ENCODE measurements at regions not wholly inside any gene's neighbourhood (a gene's known extent, or its start where the extent isn't known, plus 50 kb on each side); places are given as distances from the start of the nearest gene placed in this dataset.

GRCh38 chr6:132934496-132934895 lies 120.1 kb downstream of the RPS12 start:
- TF ChIP-seq CTCF (IDR thresholded peaks at IDR 0.05) = no peak
- H3K9me3 ChIP-seq = no peaks in the 10 kb centered on the region
- intact Hi-C loops (cut with DNase I) = no loop called here
- ATAC-seq (no peak), DNase-seq (no peak)
- H3K4me3 ChIP-seq = no peak overlapping the region
- peaks cover 5% of the 10 kb centered on the region for H3K27me3 ChIP-seq (ENCODE audit: low read depth)
- no peaks in the 10 kb centered on the region for H3K4me1 ChIP-seq
- H3K36me3 ChIP-seq = no peaks in the 10 kb centered on the region
- H3K27ac ChIP-seq = no peak overlapping the region

GRCh38 chr6:132936646-132937045 lies 122.3 kb downstream of the RPS12 start:
- intact Hi-C loops (cut with DNase I) = no loop called here
- no peak for ATAC-seq
- no peaks in the 10 kb centered on the region for H3K4me1 ChIP-seq
- H3K36me3 ChIP-seq = no peaks in the 10 kb centered on the region
- no peaks in the 10 kb centered on the region for H3K9me3 ChIP-seq
- no peak overlapping the region for H3K27ac ChIP-seq
- H3K4me3 ChIP-seq = no peak overlapping the region
- DNase-seq = no peak
- H3K27me3 ChIP-seq (ENCODE audit: low read depth) = peaks cover 5% of the 10 kb centered on the region
- no peak for TF ChIP-seq CTCF (IDR thresholded peaks at IDR 0.05)

- H3K36me3 ChIP-seq = no peaks in the 10 kb centered on the region
- no peaks in the 10 kb centered on the region for H3K9me3 ChIP-seq
- DNase-seq (no peak), ATAC-seq (peak; percentile 62 to 71)
- no peak overlapping the region for H3K4me3 ChIP-seq
- peaks cover 5% of the 10 kb centered on the region for H3K27me3 ChIP-seq (ENCODE audit: low read depth)
- peak; percentile 39 for TF ChIP-seq CTCF (IDR thresholded peaks at IDR 0.05)
- H3K4me1 ChIP-seq = no peaks in the 10 kb centered on the region
- H3K27ac ChIP-seq = no peak overlapping the region
- intact Hi-C loops (cut with DNase I) = no loop called here
These were observed 123.1 kb downstream of the RPS12 start for GRCh38 chr6:132937466-132937906.

- Histone ChIP-seq H3K36me3 (no peaks in the 10 kb centered on the region), H3K27me3 (ENCODE audit: low read depth) (no peaks in the 10 kb centered on the region), H3K9me3 (no peaks in the 10 kb centered on the region), H3K4me1 (no peaks in the 10 kb centered on the region), H3K27ac (no peak overlapping the region), H3K4me3 (no peak overlapping the region)
- ATAC-seq (no peak), DNase-seq (no peak)
- intact Hi-C loops (cut with DNase I) = no loop called here
- TF ChIP-seq CTCF (IDR thresholded peaks at IDR 0.05) = no peak
These were observed 134.5 kb downstream of the RPS12 start for GRCh38 chr6:132948889-132949288.

- intact Hi-C loops (cut with DNase I) = no loop called here
- ATAC-seq (no peak), DNase-seq (no peak)
- no peak overlapping the region for H3K27ac ChIP-seq
- no peak for TF ChIP-seq CTCF (IDR thresholded peaks at IDR 0.05)
- no peaks in the 10 kb centered on the region for H3K4me1 ChIP-seq
- no peaks in the 10 kb centered on the region for H3K27me3 ChIP-seq (ENCODE audit: low read depth)
- no peak overlapping the region for H3K4me3 ChIP-seq
- no peaks in the 10 kb centered on the region for H3K36me3 ChIP-seq
- no peaks in the 10 kb centered on the region for H3K9me3 ChIP-seq
These were observed 136.2 kb downstream of the RPS12 start for GRCh38 chr6:132950566-132950965.

Measured in lower lobe of right lung (tissue), 2 donors.